T-helper 17 cell (primary cell): ENCODE measurements at regions not wholly inside any gene's neighbourhood (a gene's known extent, or its start where the extent isn't known, plus 50 kb on each side); places are given as distances from the start of the nearest gene placed in this dataset.
"Not testable (repeated sequence)": the region's sequence is repeated elsewhere in the genome, so short reads cannot be mapped to it uniquely, and the experiment has no call there.

Source experiments
- ATAC-seq: fragments of 150-1000 bp; cut with Tn5 transposase; 2 replicates; pipeline ENCODE4 v1.10.0; 2021; ENCODE audit warnings: mild to moderate bottlenecking, moderate library complexity
- DNase-seq, 3 donors: peaks; one replicate each; pipeline versions ENCODE4 v3.0.0 to v3.0.0-alpha.2; 2020 to 2021
- H3K9me3 ChIP-seq: one replicate; pipeline ENCODE4 v1.7.0; 2013; ENCODE audit warnings: low read length, mild to moderate bottlenecking; ENCODE audit not compliant: control insufficient read depth, poor library complexity, severe bottlenecking
- H3K27ac Mint-ChIP-seq: one replicate; pipeline ENCODE4 v1.8.0; 2022; ENCODE audit warnings: mild to moderate bottlenecking, moderate library complexity, mixed read lengths
- H3K27me3 Mint-ChIP-seq: one replicate; pipeline ENCODE4 v1.8.0; 2022; ENCODE audit warnings: mixed read lengths
- H3K36me3 Mint-ChIP-seq: one replicate; pipeline ENCODE4 v1.8.0; 2022; ENCODE audit warnings: low read depth, mixed read lengths
- H3K4me1 Mint-ChIP-seq: one replicate; pipeline ENCODE4 v1.8.0; 2022; ENCODE audit warnings: mild to moderate bottlenecking, mixed read lengths
- H3K4me3 Mint-ChIP-seq: one replicate; pipeline ENCODE4 v1.8.0; 2022; ENCODE audit warnings: mild to moderate bottlenecking, moderate library complexity, mixed read lengths

GRCh38 chr19:24032651-24033050, 54.3 kb upstream of the ZNF254 start:
- DNase-seq: no peak

DNA sequence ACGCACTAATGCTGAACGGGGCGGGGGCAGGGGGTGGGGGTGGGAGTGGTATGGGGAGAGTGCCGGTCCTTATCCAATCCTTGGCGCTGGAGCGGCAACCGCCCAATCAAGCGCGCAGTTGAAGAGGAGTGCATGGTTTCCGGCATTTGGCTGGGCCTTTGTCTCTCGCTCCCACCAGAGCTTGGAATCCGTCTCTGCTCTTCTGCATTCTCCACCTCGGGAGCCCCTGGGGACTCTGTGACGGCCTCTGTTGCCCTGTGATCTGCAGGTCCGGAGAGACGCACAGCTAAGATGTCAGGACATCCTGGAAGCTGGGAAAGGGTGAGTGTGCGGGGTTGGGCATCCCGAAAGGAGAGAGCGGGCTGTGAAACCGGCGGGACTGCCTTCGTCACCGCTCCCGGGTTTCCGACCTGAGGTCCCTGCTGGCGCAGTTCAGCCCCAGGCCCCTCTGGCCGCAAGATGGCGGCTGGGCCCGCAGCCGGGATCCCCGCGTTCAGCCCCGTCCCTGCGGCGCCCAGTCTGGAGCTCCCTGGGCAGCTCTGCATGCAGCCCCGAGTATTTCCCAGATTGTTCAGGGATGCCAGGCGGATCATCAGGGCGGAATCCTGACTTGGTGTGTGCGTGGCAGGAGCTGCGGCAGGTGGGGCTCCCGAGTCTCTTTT, 53.6 kb upstream of the ZNF254 start:
- peak overlapping the region; percentile 93 for H3K27ac Mint-ChIP-seq
- no peaks in the 10 kb centered on the region for H3K9me3 ChIP-seq
- DNase-seq: peak; percentile 71 to 77 (median 73)
- peaks cover 5% of the 10 kb centered on the region for H3K36me3 Mint-ChIP-seq
- peak; percentile 99 for ATAC-seq
- no peaks in the 10 kb centered on the region for H3K27me3 Mint-ChIP-seq
- peak overlapping the region; percentile 99 for H3K4me3 Mint-ChIP-seq
- H3K4me1 Mint-ChIP-seq: peaks cover 38% of the 10 kb centered on the region

More at GRCh38 chr19:24032651-24033050, 54.3 kb upstream of the ZNF254 start:
- H3K36me3 Mint-ChIP-seq: peaks cover 5% of the 10 kb centered on the region
- peaks cover 38% of the 10 kb centered on the region for H3K4me1 Mint-ChIP-seq
- ATAC-seq: no peak
- peak overlapping the region; percentile 93 for H3K27ac Mint-ChIP-seq
- peak overlapping the region; percentile 99 for H3K4me3 Mint-ChIP-seq
- H3K9me3 ChIP-seq: no peaks in the 10 kb centered on the region
- no peaks in the 10 kb centered on the region for H3K27me3 Mint-ChIP-seq

- H3K9me3 ChIP-seq: no peaks in the 10 kb centered on the region
- Mint-ChIP-seq H3K27me3 (no peaks in the 10 kb centered on the region), H3K4me3 (peak overlapping the region; percentile 99), H3K27ac (peak overlapping the region; percentile 93), H3K36me3 (peaks cover 5% of the 10 kb centered on the region), H3K4me1 (peaks cover 40% of the 10 kb centered on the region)
- ATAC-seq (peak; percentile 32), DNase-seq (no peak)
Observed at GRCh38 chr19:24033963-24034342, 53.0 kb upstream of the ZNF254 start.

- DNase-seq, H3K27ac Mint-ChIP-seq, ATAC-seq, H3K27me3 Mint-ChIP-seq, H3K36me3 Mint-ChIP-seq, H3K9me3 ChIP-seq: not testable (repeated sequence)
- Mint-ChIP-seq H3K4me1 (peaks cover 43% of the 10 kb centered on the region), H3K4me3 (peak overlapping the region; percentile 99)
Observed at GRCh38 chr19:24035261-24035880, 51.6 kb upstream of the ZNF254 start.
